C4-2B (cell line): ENCODE measurements at regions not wholly inside any gene's neighbourhood (a gene's known extent, or its start where the extent isn't known, plus 50 kb on each side); places are given as distances from the start of the nearest gene placed in this dataset.

Experiments used
- H3K27ac ChIP-seq: fragments of 450-650 bp; 2 replicates; pipeline ENCODE4 v1.5.1; 2017
- CTCF ChIP-seq: fragments of 450-650 bp; conservative IDR thresholded peaks from 2 replicates; pipeline ENCODE4 v1.5.1; 2017; ENCODE audit warnings: mild to moderate bottlenecking
- ZFX ChIP-seq: fragments of 450-650 bp; IDR thresholded peaks from 2 replicates; pipeline ENCODE4 v1.6.1; 2017

- no peak for TF ChIP-seq CTCF
- TF ChIP-seq ZFX = no peak
- no peak overlapping the region for H3K27ac ChIP-seq
Observed at GRCh38 chr17:59513934-59514841, 51.2 kb upstream of the DHX40 start.
